ENCODE measurements at regions not wholly inside any gene's neighbourhood (a gene's known extent, or its start where the extent isn't known, plus 50 kb on each side); places are given as distances from the start of the nearest gene placed in this dataset.

DNA sequence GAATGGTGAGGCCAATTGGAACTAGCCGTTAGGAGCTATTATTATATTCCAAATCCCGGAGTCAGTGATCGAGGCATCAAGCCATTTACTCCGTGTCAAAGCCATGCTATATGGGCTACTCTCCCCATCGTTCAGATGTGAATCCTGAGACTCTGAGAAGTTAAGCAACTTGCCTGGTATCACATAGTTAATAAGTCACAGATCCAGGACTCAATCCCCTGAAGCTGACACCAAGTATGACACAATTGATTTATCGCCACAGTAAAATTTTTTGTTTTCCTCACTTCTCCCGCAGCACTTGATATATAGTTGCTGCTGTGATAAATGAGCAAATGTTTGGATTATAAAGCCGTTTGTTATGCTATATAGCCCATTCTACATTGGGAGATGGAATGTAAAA is 50.8 kb upstream of the TSHZ2 start:
- DNase-seq, result no peak

GRCh38 chr20:52918311-52918710 is 53.8 kb upstream of the TSHZ2 start:
- DNase-seq, result no peak

DNA sequence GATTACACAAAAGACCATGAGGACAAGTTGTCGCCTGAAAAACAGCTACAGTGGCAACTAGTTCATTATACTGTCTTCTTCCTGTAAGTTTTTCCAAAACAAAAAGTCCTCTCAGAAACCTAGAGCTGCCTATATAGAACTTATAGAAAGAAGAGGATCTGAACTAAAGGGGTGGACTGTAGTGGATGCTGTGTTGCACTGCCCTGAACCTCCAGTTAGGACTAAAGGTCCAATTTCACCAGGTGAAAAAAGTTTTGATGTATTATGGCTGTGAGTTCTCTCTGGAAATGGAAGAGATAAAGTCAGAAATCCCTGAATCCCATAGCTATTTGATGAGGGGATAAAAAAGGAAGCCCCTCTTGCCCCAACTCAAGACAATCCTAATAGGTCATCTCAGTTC is 56.6 kb upstream of the TSHZ2 start:
- no peak for DNase-seq

DNA sequence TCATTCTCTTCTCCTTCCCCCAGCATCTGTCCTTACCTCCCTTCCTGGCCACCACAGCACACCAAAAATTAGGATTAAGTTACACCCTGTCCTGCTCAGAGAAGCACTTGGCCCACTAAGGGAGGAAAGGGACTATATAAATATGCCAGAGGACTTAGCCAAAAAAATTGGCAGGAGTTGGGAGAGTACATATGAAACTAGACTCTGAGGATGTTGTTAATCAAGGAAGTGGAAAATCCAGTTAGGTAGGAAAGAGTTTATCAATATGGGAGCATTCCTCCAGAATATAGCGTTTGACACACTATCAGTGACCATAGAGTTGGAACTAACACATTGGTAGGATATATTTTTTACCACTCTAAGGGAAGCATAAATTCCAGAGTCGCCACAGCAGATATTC is 57.3 kb upstream of the TSHZ2 start:
- no peak for DNase-seq

GRCh38 chr20:52913650-52914387 is 58.3 kb upstream of the TSHZ2 start:
- no peak for DNase-seq

GRCh38 chr20:52905241-52905994 is 66.7 kb upstream of the TSHZ2 start:
- DNase-seq, result no peak

DNA sequence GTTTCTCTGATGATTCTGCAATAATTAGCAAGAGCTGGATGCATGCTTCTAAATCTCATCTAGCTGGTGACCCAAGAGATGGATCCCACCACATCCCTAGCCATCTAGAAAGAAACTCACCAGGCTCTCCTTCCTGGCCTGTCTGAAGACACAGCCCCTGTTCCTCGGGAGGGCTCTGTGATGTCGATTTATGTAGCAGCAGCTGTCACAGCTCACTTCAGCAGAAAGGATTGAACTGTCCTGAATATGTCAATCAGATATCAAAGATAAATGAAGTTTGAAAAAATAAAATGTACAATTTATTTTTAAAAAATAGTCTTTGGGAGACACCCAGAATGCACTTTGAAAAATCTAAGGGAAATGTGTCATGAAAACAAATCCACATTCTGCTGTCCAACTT is 67.3 kb upstream of the TSHZ2 start:
- no peak for DNase-seq

GRCh38 chr20:52899041-52899608 is 73.0 kb upstream of the TSHZ2 start:
- DNase-seq, result no peak

- DNase-seq, result no peak
Measured at GRCh38 chr20:52896348-52896747, 75.8 kb upstream of the TSHZ2 start.

- no peak for DNase-seq
Measured at GRCh38 chr20:52895701-52896100, 76.5 kb upstream of the TSHZ2 start.

DNA sequence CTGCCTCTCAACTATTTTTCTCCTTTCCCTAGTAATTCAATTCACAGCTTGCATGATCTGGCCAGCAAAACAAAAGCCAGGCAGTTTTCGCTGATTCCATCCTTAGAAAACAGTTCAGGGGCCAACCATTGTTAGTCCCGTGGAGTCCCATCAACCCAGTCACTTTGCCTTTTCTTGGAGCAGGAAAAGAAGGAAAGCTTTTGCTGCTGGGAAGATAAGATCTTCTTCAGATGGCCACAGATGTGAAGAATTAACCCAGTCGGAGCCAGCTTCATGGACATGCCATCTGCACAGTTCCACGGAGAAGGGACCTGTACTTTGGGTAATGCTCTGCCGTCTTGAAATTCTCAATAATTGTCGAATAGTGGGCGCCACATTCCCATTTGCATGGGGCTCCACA is 76.9 kb upstream of the TSHZ2 start:
- no peak for DNase-seq

DNA sequence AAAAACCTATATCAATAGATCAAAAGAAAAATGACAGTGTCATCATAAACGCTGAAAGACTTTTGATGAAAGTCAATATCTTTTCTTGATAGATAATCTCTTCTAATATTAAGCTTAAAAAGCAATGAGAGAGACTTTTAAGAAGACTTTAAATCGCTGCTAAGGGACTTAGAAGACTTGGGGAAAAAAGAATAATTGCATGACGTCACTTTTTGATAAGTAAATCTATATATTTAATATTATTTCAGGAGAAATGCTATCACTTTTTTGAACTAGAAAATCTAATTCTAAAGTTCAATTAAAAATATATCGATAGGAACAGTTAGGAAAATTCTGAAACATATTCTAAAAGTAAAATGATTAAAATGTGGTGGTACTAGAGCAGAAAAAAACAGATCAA is 78.7 kb upstream of the TSHZ2 start:
- no peak for DNase-seq

GRCh38 chr20:52892023-52892422 is 80.1 kb upstream of the TSHZ2 start:
- DNase-seq, result no peak

- DNase-seq, result no peak
Measured at GRCh38 chr20:52890130-52890529, 82.0 kb upstream of the TSHZ2 start.

DNA sequence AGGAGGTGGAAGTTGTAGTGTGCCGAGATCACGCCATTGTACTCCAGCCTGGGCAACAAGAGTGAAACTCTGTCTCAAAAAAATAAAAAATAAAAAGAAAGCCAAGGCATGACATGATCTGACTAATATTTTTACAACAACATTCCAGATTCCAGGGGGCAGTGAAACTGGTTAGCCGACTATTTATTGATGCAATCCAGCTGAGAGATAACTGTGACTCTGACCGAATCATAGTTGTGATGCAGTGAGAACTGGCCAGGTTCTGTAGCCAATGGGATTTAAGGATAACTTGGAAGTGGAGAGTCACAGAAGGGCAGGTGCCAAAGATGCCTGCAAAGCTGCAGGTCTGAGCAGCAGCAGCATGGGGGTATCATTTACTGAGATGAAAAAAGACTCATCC is 82.9 kb upstream of the TSHZ2 start:
- no peak for DNase-seq

- no peak for DNase-seq
Measured at GRCh38 chr20:52888096-52888495, 84.1 kb upstream of the TSHZ2 start.

DNA sequence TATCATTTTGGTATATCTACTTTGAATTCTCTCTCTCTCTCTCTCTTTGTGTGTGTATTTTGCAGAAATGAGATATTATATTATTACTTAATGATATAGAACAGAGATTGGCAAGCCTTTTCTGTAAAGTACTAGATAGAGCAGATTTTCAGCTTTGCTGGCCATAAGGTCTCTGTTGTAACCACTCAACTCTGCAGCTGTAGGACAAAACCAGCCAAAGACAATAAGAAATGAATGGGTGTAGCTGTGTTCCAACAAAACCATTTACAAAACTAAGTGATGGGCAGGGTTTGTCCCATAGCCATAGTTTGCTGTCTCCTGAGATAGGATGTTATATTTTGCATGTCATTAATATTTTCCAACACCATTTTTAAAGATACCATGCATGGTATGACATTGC is 91.2 kb upstream of the TSHZ2 start:
- no peak for DNase-seq

GRCh38 chr20:52880259-52880658 is 91.9 kb upstream of the TSHZ2 start:
- DNase-seq, result no peak

GRCh38 chr20:52874241-52874640 is 97.9 kb upstream of the TSHZ2 start:
- no peak for DNase-seq

GRCh38 chr20:52869698-52870501 is 102.3 kb upstream of the TSHZ2 start:
- DNase-seq, result no peak

GRCh38 chr20:52869276-52869675 is 102.9 kb upstream of the TSHZ2 start:
- DNase-seq, result no peak

- DNase-seq, result no peak
Measured at GRCh38 chr20:52867305-52867704, 104.9 kb upstream of the TSHZ2 start.

- no peak for DNase-seq
Measured at GRCh38 chr20:52864916-52865605, 107.1 kb upstream of the TSHZ2 start.
